GM12865 (cell line): ENCODE measurements at regions not wholly inside any gene's neighbourhood (a gene's known extent, or its start where the extent isn't known, plus 50 kb on each side); places are given as distances from the start of the nearest gene placed in this dataset.
A peak's percentile ranks its signal among the peaks of the same experiment; 100 is the strongest.

Experiments
- DNase-seq: peaks from one replicate; pipeline ENCODE4 v3.0.0; 2010; ENCODE audit warnings: low read depth
- H3K4me3 ChIP-seq: 2 replicates; pipeline ENCODE4 v1.5.1; 2011; ENCODE audit warnings: mild to moderate bottlenecking, low read depth, low read length, control low read depth
- TF ChIP-seq, protein P1 (sequence below): IDR thresholded peaks from 2 replicates; pipeline ENCODE4 v1.5.1; 2011; ENCODE audit warnings: low read length, control low read depth, low read depth, inconsistent platforms; ENCODE audit not compliant: insufficient read depth; ENCODE audit errors: missing control alignments

DNA sequence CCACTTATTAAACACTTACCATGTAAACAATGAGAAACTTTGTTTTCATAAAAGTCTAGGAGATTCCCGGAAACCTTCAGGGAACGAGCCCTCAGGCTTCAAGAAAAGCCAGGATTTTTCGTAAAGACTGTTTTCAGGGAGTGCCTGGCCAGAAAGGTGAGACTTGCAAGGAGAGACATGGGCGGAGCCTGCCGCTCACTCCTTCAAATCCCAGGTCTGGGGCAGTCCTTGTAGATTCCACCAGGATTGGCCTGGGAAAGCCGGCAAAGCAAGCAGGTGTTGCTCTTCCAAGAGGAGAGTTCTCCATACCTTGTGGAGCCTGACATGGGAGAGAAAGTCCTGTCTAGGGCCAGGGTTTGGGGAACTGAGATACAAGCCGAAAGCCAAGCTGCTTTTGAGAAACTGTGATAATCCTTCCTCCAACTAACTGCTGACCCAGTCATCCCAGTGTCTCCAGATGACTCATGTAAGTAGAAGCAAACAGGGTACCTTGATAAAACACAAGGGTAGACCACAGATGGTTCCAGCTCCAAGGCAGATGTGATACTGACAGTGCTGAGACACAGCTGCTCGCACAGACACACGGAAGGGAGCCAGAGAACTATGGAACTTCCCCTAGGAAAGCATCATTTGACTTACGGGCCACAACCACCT lies 69.4 kb upstream of the NAA20 start:
- peak; percentile 86 for DNase-seq
- H3K4me3 ChIP-seq, result no peak overlapping the region
- TF ChIP-seq, protein P1, sequence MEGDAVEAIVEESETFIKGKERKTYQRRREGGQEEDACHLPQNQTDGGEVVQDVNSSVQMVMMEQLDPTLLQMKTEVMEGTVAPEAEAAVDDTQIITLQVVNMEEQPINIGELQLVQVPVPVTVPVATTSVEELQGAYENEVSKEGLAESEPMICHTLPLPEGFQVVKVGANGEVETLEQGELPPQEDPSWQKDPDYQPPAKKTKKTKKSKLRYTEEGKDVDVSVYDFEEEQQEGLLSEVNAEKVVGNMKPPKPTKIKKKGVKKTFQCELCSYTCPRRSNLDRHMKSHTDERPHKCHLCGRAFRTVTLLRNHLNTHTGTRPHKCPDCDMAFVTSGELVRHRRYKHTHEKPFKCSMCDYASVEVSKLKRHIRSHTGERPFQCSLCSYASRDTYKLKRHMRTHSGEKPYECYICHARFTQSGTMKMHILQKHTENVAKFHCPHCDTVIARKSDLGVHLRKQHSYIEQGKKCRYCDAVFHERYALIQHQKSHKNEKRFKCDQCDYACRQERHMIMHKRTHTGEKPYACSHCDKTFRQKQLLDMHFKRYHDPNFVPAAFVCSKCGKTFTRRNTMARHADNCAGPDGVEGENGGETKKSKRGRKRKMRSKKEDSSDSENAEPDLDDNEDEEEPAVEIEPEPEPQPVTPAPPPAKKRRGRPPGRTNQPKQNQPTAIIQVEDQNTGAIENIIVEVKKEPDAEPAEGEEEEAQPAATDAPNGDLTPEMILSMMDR, result no peak

DNA sequence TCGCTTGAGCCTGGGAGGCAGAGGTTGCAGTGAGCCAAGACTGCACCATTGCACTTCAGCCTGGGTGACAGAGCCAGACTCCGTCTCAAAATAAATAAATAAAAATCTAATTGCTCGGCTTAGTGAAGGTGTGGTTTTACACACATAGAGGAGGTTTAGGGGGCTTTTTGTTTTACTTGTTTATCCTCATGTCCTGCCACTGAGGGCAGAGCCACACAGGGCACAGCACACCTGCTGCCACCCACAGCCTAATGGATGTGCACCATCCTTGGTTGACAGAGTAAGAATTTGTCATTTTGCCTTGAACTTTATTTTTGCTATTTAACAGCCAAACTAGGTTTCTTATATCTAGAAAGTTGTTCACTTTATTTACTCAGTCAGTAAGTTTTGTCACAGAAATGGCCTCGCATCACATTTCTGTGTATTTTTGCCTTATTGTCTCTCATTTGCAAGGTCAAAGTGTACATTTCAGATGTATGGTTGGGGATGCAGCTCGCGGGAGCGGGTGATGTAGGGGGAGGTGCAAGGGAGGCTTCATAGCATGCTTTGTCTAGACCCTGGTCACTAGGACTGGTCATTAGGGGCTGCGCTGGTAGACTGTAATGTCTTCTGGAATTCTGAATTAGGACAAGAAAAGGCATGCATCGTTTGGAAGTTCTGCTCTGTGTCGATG lies 67.8 kb upstream of the NAA20 start:
- no peak for DNase-seq
- H3K4me3 ChIP-seq, result no peak overlapping the region
- TF ChIP-seq, protein P1, result no peak

DNA sequence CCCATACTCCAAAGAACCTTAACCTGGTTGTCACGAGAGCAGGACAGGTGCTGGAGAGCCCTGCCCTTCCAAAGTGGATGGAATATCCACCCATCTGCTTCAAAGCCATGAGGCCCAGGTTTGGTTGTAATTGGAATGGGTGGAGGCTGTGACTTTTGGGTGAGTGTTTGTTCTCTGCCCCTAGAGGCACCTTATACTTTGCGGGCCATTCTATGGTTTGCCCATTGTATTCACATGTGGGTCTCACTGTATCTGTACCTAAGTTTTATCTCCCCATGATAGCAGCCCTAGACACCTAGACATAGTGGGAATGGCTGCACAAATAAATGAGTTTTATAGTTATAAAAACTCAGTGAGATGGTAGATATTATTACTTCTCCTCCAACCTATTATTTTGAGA lies 67.1 kb upstream of the NAA20 start:
- DNase-seq, result no peak
- TF ChIP-seq, protein P1, result no peak
- no peak overlapping the region for H3K4me3 ChIP-seq

DNA sequence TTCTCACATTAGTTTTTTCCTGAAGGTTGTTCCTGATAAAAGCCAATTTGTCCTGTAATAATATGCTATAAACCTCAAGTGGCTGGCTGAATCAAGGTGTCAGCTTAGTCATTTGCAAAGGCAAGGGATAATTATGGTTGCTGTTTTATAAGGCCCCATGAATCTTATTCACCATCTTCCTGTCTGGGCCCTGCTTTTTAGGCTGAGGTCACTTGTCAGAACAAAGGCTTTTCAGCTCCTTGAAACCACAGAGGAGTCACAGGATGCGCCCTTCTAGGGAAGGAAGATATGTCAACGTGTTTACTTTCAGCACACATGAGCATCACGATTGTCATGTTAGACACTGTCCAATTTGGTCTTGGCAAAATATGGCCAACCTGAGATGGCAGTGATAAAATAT lies 64.8 kb upstream of the NAA20 start:
- DNase-seq, result peak; percentile 20
- TF ChIP-seq, protein P1, result no peak

DNA sequence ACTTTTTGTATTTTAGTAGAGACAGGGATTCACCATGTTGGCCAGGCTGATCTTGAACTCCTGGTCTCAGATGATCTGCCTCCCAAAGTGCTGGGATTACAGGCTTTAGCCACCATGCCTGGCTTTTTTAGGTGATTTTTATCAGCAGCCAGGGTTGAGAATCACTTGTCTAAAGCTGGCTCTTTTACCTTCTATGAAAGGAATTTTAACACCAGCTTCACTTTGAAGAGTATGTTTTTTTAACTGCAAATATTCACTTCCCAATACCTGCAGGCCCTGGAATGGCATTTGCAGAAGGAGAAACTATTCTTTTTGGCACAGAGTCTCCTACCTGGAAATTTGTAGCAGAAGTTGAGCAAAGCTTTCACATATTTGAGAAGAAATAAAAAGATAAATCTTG lies 63.6 kb upstream of the NAA20 start:
- H3K4me3 ChIP-seq, result no peak overlapping the region
- TF ChIP-seq, protein P1, result no peak
- DNase-seq, result no peak

More for the DNA sequence above, 64.8 kb upstream of the NAA20 start:
- no peak overlapping the region for H3K4me3 ChIP-seq

DNA sequence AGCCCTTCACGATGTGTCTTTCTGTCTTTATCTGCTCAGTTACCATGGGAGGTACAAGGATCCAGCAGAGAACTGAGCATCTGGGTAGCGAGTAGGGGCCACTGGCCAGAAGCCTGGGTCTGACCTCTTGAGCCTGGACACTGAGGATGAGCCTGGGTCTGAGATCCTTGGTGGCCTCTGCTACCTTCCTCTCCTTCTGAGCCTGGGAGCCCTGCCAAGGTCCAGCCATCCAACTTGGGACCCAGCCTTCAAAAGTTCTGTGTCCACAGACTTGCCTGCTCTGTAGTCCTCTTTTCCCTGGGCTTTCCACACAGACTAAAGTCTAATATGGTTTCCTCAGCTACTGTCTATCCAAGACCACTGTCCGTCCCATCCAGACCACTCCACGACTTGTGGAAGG lies 60.2 kb upstream of the NAA20 start:
- no peak overlapping the region for H3K4me3 ChIP-seq
- TF ChIP-seq, protein P1, result no peak
- no peak for DNase-seq
